ENCODE measurements at regions not wholly inside any gene's neighbourhood (a gene's known extent, or its start where the extent isn't known, plus 50 kb on each side); places are given as distances from the start of the nearest gene placed in this dataset.
A peak's percentile ranks its signal among the peaks of the same experiment; 100 is the strongest.

GRCh38 chr17:77771998-77772397 is 186.5 kb upstream of the TNRC6C start:
- H3K27me3 ChIP-seq (replicated peaks; ENCODE audit: control insufficient read depth, insufficient read depth, low read length), result no peaks in the 10 kb centered on the region; the same call in none of the 2 replicates
- H3K4me3 ChIP-seq (replicated peaks; ENCODE audit: low read depth, low read length), result no peak overlapping the region
- no peak for TF ChIP-seq CTCF (IDR thresholded peaks at IDR 0.05; ENCODE audit: insufficient read depth, low read length, poor library complexity, severe bottlenecking)
- no peak for DNase-seq (ENCODE audit: extremely low read depth, insufficient read length)
- H3K36me3 ChIP-seq (ENCODE audit: control insufficient read depth, insufficient read depth, low read length), result no peaks in the 10 kb centered on the region

DNA sequence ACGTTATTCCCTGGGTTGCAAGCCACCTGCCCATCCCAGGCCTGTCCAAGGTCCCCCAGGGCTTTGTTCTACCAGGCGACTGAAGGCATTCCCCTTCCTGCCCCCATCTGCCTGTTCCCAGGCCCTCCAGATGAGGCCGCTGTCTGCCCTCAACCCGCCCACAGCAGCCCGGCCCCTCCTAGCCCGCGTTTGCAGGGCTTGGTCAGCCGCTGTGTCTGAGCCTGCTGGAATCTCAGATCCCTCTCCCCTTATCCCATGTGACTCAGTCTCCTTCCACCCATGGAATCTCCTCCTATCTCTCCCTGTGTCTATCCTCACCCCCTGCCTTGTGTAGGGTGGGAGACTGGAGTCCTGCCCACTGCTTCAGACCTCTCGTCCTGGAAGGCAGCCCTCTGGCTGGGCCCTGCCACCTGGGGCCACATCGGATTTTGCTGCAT is 186.0 kb upstream of the TNRC6C start:
- Histone ChIP-seq H3K4me3 (replicated peaks; ENCODE audit: low read depth, low read length) (no peak overlapping the region), H3K36me3 (ENCODE audit: control insufficient read depth, insufficient read depth, low read length) (no peaks in the 10 kb centered on the region), H3K27me3 (replicated peaks; ENCODE audit: control insufficient read depth, insufficient read depth, low read length) (no peaks in the 10 kb centered on the region; the same call in none of the 2 replicates)
- peak; percentile 38 for DNase-seq (ENCODE audit: extremely low read depth, insufficient read length)
- TF ChIP-seq CTCF (IDR thresholded peaks at IDR 0.05; ENCODE audit: insufficient read depth, low read length, poor library complexity, severe bottlenecking), result peak; percentile 92

DNA sequence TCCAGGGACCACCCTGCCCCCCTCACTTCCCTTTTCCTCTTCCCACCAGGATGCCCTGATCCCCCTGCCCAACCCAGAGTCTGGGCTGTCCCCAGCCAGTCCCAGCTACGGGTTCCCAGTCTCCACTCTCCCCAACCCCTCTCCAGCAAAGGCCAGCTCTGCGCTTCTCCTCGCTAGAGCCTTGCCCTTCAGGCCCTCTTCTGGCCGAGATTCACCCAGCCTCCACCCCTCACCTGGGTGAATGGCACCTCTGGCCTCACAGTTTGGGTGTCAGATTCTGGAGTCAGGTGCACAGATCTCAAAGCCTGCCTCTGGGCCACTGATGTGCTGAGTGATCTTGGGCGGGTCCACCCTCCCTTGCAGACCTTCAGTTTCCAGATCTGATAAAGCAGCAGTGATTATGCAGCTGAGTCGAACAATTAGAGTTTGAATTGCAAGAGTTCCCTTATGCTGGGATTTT is 185.6 kb upstream of the TNRC6C start:
- Histone ChIP-seq H3K36me3 (ENCODE audit: control insufficient read depth, insufficient read depth, low read length) (no peaks in the 10 kb centered on the region), H3K4me3 (replicated peaks; ENCODE audit: low read depth, low read length) (no peak overlapping the region), H3K27me3 (replicated peaks; ENCODE audit: control insufficient read depth, insufficient read depth, low read length) (no peaks in the 10 kb centered on the region; the same call in none of the 2 replicates)
- no peak for TF ChIP-seq CTCF (IDR thresholded peaks at IDR 0.05; ENCODE audit: insufficient read depth, low read length, poor library complexity, severe bottlenecking)
- no peak for DNase-seq (ENCODE audit: extremely low read depth, insufficient read length)

DNA sequence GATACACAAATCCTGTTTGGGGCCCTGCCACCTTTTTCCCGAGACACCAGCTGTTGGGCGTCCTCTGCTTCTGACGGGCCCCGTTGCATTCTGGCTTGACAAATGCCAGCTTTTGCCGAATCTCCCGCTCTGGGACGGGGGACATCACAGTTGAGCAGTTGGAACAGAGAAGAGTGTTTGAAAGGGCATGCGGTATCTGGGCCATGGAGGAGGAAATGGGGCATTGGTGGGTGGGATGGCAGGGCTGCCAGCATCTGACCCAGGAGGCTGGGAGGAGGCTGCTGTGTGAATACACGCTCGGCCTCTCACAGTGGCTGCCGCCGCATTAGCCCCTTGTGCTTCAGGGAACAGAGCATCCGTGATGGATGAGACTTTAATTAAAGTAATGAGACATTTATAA is 184.3 kb upstream of the TNRC6C start:
- H3K27me3 ChIP-seq (replicated peaks; ENCODE audit: control insufficient read depth, insufficient read depth, low read length), result no peaks in the 10 kb centered on the region; the same call in none of the 2 replicates
- H3K4me3 ChIP-seq (replicated peaks; ENCODE audit: low read depth, low read length), result no peak overlapping the region
- TF ChIP-seq CTCF (IDR thresholded peaks at IDR 0.05; ENCODE audit: insufficient read depth, low read length, poor library complexity, severe bottlenecking), result no peak
- no peaks in the 10 kb centered on the region for H3K36me3 ChIP-seq (ENCODE audit: control insufficient read depth, insufficient read depth, low read length)
- no peak for DNase-seq (ENCODE audit: extremely low read depth, insufficient read length)

- no peak for DNase-seq (ENCODE audit: extremely low read depth, insufficient read length)
Measured at GRCh38 chr17:77778636-77779489, 179.6 kb upstream of the TNRC6C start.

More at GRCh38 chr17:77778636-77779489, 179.6 kb upstream of the TNRC6C start:
- Histone ChIP-seq H3K4me3 (replicated peaks; ENCODE audit: low read depth, low read length) (no peak overlapping the region), H3K27me3 (replicated peaks; ENCODE audit: control insufficient read depth, insufficient read depth, low read length) (no peaks in the 10 kb centered on the region; the same call in 1 of the 2 replicates), H3K36me3 (ENCODE audit: control insufficient read depth, insufficient read depth, low read length) (no peaks in the 10 kb centered on the region)
- no peak for TF ChIP-seq CTCF (IDR thresholded peaks at IDR 0.05; ENCODE audit: insufficient read depth, low read length, poor library complexity, severe bottlenecking)

All from GM06990 (cell line).